ENCODE measurements at regions not wholly inside any gene's neighbourhood (a gene's known extent, or its start where the extent isn't known, plus 50 kb on each side); places are given as distances from the start of the nearest gene placed in this dataset.

GRCh38 chr3:182050932-182051331 is 339.2 kb downstream of the SOX2 start:
- no peaks in the 10 kb centered on the region for H4K20me1 ChIP-seq (ENCODE audit: insufficient read depth)
- H3K9me3 ChIP-seq (ENCODE audit: low read depth): no peaks in the 10 kb centered on the region
- no peak overlapping the region for H3K9ac ChIP-seq
- no peaks in the 10 kb centered on the region for H3K4me1 ChIP-seq (ENCODE audit: insufficient read depth)
- H2AFZ ChIP-seq: no peak overlapping the region
- in situ Hi-C loops (cut with MboI): no loop called here
- TF ChIP-seq EZH2phosphoT487 (IDR thresholded peaks at IDR 0.05; ENCODE audit: insufficient read depth, low read depth): no peak
- TF ChIP-seq EZH2 (IDR thresholded peaks at IDR 0.05; ENCODE audit: insufficient read depth, poor library complexity, severe bottlenecking): no peak
- no peak overlapping the region for H3K4me3 ChIP-seq
- H3K9me2 ChIP-seq (ENCODE audit: insufficient read depth): no peaks in the 10 kb centered on the region
- 20 to 38% methylated on average over 3 of the region's 3 CpGs for WGBS, 2 experiments (ENCODE audit: low coverage in 1 of 2, low lambda C conversion rate in 2 of 2, missing lambda C conversion rate in 2 of 2)
- H3K27ac ChIP-seq: no peak overlapping the region
- H3K4me2 ChIP-seq (ENCODE audit: unreplicated experiment): no peak overlapping the region
- no peaks in the 10 kb centered on the region for H3K36me3 ChIP-seq (ENCODE audit: low read depth)
- no peaks in the 10 kb centered on the region for H3K27me3 ChIP-seq (replicated peaks; ENCODE audit: insufficient read depth)
- no peak for DNase-seq
- H3K79me2 ChIP-seq (ENCODE audit: insufficient read depth): no peaks in the 10 kb centered on the region
- H3F3A ChIP-seq (ENCODE audit: insufficient read depth): no peaks in the 10 kb centered on the region

- Histone ChIP-seq H3K9ac (no peak overlapping the region), H3K79me2 (ENCODE audit: insufficient read depth) (no peaks in the 10 kb centered on the region), H3K9me3 (ENCODE audit: low read depth) (no peaks in the 10 kb centered on the region), H2AFZ (no peak overlapping the region), H3K36me3 (ENCODE audit: low read depth) (no peaks in the 10 kb centered on the region), H3K4me3 (no peak overlapping the region), H3K27ac (no peak overlapping the region), H3F3A (ENCODE audit: insufficient read depth) (no peaks in the 10 kb centered on the region), H3K9me2 (ENCODE audit: insufficient read depth) (no peaks in the 10 kb centered on the region), H3K4me2 (ENCODE audit: unreplicated experiment) (no peak overlapping the region), H3K4me1 (ENCODE audit: insufficient read depth) (no peaks in the 10 kb centered on the region), H4K20me1 (ENCODE audit: insufficient read depth) (no peaks in the 10 kb centered on the region), H3K27me3 (replicated peaks; ENCODE audit: insufficient read depth) (no peaks in the 10 kb centered on the region)
- WGBS, 2 experiments (ENCODE audit: low coverage in 1 of 2, low lambda C conversion rate in 2 of 2, missing lambda C conversion rate in 2 of 2): 44% methylated on average over 1 of the region's 1 CpG
- in situ Hi-C loops (cut with MboI): no loop called here
- no peak for DNase-seq
- TF ChIP-seq EZH2 (IDR thresholded peaks at IDR 0.05; ENCODE audit: insufficient read depth, poor library complexity, severe bottlenecking): no peak
- TF ChIP-seq EZH2phosphoT487 (IDR thresholded peaks at IDR 0.05; ENCODE audit: insufficient read depth, low read depth): no peak
These were observed 340.6 kb downstream of the SOX2 start for GRCh38 chr3:182052332-182052731.

GRCh38 chr3:182052757-182053156 is 341.0 kb downstream of the SOX2 start:
- Histone ChIP-seq H3K9me2 (ENCODE audit: insufficient read depth) (no peaks in the 10 kb centered on the region), H3K27me3 (replicated peaks; ENCODE audit: insufficient read depth) (no peaks in the 10 kb centered on the region), H3K27ac (no peak overlapping the region), H3K4me3 (no peak overlapping the region), H3K4me2 (ENCODE audit: unreplicated experiment) (no peak overlapping the region), H3K36me3 (ENCODE audit: low read depth) (no peaks in the 10 kb centered on the region), H3F3A (ENCODE audit: insufficient read depth) (no peaks in the 10 kb centered on the region), H3K4me1 (ENCODE audit: insufficient read depth) (no peaks in the 10 kb centered on the region), H2AFZ (no peak overlapping the region), H3K9me3 (ENCODE audit: low read depth) (no peaks in the 10 kb centered on the region), H3K9ac (no peak overlapping the region), H3K79me2 (ENCODE audit: insufficient read depth) (no peaks in the 10 kb centered on the region), H4K20me1 (ENCODE audit: insufficient read depth) (no peaks in the 10 kb centered on the region)
- WGBS, 2 experiments (ENCODE audit: low coverage in 1 of 2, low lambda C conversion rate in 2 of 2, missing lambda C conversion rate in 2 of 2): 29 to 35% methylated on average over 2 of the region's 2 CpGs
- DNase-seq: no peak
- TF ChIP-seq EZH2phosphoT487 (IDR thresholded peaks at IDR 0.05; ENCODE audit: insufficient read depth, low read depth) (no peak), EZH2 (IDR thresholded peaks at IDR 0.05; ENCODE audit: insufficient read depth, poor library complexity, severe bottlenecking) (no peak)
- in situ Hi-C loops (cut with MboI): no loop called here

- H3K4me3 ChIP-seq: no peak overlapping the region
- H3K9me2 ChIP-seq (ENCODE audit: insufficient read depth): no peaks in the 10 kb centered on the region
- H3K9me3 ChIP-seq (ENCODE audit: low read depth): no peaks in the 10 kb centered on the region
- no peaks in the 10 kb centered on the region for H3F3A ChIP-seq (ENCODE audit: insufficient read depth)
- in situ Hi-C loops (cut with MboI): no loop called here
- no peaks in the 10 kb centered on the region for H3K27me3 ChIP-seq (replicated peaks; ENCODE audit: insufficient read depth)
- 22 to 40% methylated on average over 1 of the region's 1 CpG for WGBS, 2 experiments (ENCODE audit: low coverage in 1 of 2, low lambda C conversion rate in 2 of 2, missing lambda C conversion rate in 2 of 2)
- no peak overlapping the region for H3K9ac ChIP-seq
- no peaks in the 10 kb centered on the region for H3K36me3 ChIP-seq (ENCODE audit: low read depth)
- no peak for DNase-seq
- H3K4me1 ChIP-seq (ENCODE audit: insufficient read depth): no peaks in the 10 kb centered on the region
- H4K20me1 ChIP-seq (ENCODE audit: insufficient read depth): no peaks in the 10 kb centered on the region
- no peak overlapping the region for H2AFZ ChIP-seq
- no peak for TF ChIP-seq EZH2phosphoT487 (IDR thresholded peaks at IDR 0.05; ENCODE audit: insufficient read depth, low read depth)
- TF ChIP-seq EZH2 (IDR thresholded peaks at IDR 0.05; ENCODE audit: insufficient read depth, poor library complexity, severe bottlenecking): no peak
- no peak overlapping the region for H3K27ac ChIP-seq
- H3K79me2 ChIP-seq (ENCODE audit: insufficient read depth): no peaks in the 10 kb centered on the region
- no peak overlapping the region for H3K4me2 ChIP-seq (ENCODE audit: unreplicated experiment)
These were observed 346.8 kb downstream of the SOX2 start for GRCh38 chr3:182058488-182058887.

- no peak overlapping the region for H3K9ac ChIP-seq
- no peaks in the 10 kb centered on the region for H3K79me2 ChIP-seq (ENCODE audit: insufficient read depth)
- DNase-seq: no peak
- no peak overlapping the region for H3K4me3 ChIP-seq
- WGBS, 2 experiments (ENCODE audit: low coverage in 1 of 2, low lambda C conversion rate in 2 of 2, missing lambda C conversion rate in 2 of 2): 3 to 6% methylated on average over 1 of the region's 1 CpG
- H3K4me2 ChIP-seq (ENCODE audit: unreplicated experiment): no peak overlapping the region
- no peak for TF ChIP-seq EZH2 (IDR thresholded peaks at IDR 0.05; ENCODE audit: insufficient read depth, poor library complexity, severe bottlenecking)
- TF ChIP-seq EZH2phosphoT487 (IDR thresholded peaks at IDR 0.05; ENCODE audit: insufficient read depth, low read depth): no peak
- no peak overlapping the region for H3K27ac ChIP-seq
- no peaks in the 10 kb centered on the region for H3K9me2 ChIP-seq (ENCODE audit: insufficient read depth)
- no peaks in the 10 kb centered on the region for H3K4me1 ChIP-seq (ENCODE audit: insufficient read depth)
- H3K36me3 ChIP-seq (ENCODE audit: low read depth): no peaks in the 10 kb centered on the region
- H2AFZ ChIP-seq: no peak overlapping the region
- no peaks in the 10 kb centered on the region for H3K9me3 ChIP-seq (ENCODE audit: low read depth)
- in situ Hi-C loops (cut with MboI): no loop called here
- no peaks in the 10 kb centered on the region for H3K27me3 ChIP-seq (replicated peaks; ENCODE audit: insufficient read depth)
- H3F3A ChIP-seq (ENCODE audit: insufficient read depth): no peaks in the 10 kb centered on the region
- no peaks in the 10 kb centered on the region for H4K20me1 ChIP-seq (ENCODE audit: insufficient read depth)
These were observed 352.0 kb downstream of the SOX2 start for GRCh38 chr3:182063742-182064141.

Data from GM23248 (cell line).